Glutamatergic neuron (in vitro differentiated cells): ENCODE measurements at regions not wholly inside any gene's neighbourhood (a gene's known extent, or its start where the extent isn't known, plus 50 kb on each side); places are given as distances from the start of the nearest gene placed in this dataset.

Experiments used
- DNase-seq: peaks from one replicate; pipeline ENCODE4 v3.0.0; 2022
- H3K27ac Mint-ChIP-seq: one replicate; pipeline ENCODE4 v1.8.0; 2020; ENCODE audit warnings: mild to moderate bottlenecking, mixed read lengths, inconsistent platforms; ENCODE audit not compliant: unreplicated experiment
- H3K27me3 Mint-ChIP-seq: one replicate; pipeline ENCODE4 v1.8.0; 2020; ENCODE audit warnings: mild to moderate bottlenecking, moderate library complexity, mixed read lengths, inconsistent platforms; ENCODE audit not compliant: unreplicated experiment
- H3K36me3 Mint-ChIP-seq: one replicate; pipeline ENCODE4 v1.8.0; 2020; ENCODE audit warnings: mild to moderate bottlenecking, mixed read lengths, inconsistent platforms; ENCODE audit not compliant: unreplicated experiment
- H3K4me1 Mint-ChIP-seq: one replicate; pipeline ENCODE4 v1.8.0; 2020; ENCODE audit warnings: mild to moderate bottlenecking, low read depth, mixed read lengths, inconsistent platforms; ENCODE audit not compliant: unreplicated experiment
- H3K4me3 Mint-ChIP-seq: one replicate; pipeline ENCODE4 v1.8.0; 2020; ENCODE audit warnings: mild to moderate bottlenecking, mixed read lengths, inconsistent platforms; ENCODE audit not compliant: unreplicated experiment
- H3K9me3 Mint-ChIP-seq: one replicate; pipeline ENCODE4 v1.8.0; 2020; ENCODE audit warnings: mild to moderate bottlenecking, moderate library complexity, mixed read lengths, inconsistent platforms; ENCODE audit not compliant: unreplicated experiment
- TF ChIP-seq, protein P1 (sequence below): fragments of 200-600 bp; sonication (generic); IDR thresholded peaks from one replicate; pipeline ENCODE4 v1.5.0; 2021; ENCODE audit not compliant: partially characterized antibody, unreplicated experiment

DNA sequence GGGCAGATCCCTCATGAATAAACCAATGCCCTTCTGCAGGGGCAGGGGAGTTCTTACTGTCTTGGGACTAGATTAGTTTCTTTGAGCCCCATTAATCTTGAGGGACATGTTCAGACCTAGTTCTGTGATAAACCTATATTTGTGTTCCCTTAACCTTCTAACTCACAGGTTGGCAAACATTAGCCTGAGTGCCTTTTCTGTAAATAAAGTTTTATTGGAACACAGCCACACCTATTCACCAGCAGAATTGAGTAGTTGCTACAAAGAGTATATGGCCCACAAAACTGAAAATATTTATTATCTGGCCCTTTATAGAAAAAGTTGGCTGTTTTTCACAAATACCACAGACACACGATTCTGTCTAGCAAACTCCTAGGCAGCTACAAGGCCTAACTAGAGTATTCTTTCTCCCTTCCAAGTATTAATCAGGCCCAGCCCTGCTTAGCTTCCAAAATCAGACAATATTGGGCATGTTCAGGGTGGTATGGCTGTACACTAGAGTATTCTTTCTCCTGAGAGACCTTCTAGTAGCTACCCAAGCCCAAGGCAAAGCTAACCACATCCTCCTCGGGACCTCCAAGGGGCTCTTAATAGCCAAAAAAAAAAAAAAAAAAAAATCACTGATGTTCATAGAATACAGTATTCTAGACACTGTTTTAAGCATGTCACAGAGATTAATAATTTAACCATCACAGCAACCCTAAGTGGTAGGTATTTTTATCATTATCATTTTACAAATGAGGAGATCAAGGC, 199.3 kb upstream of the PWP1 start:
- TF ChIP-seq, protein P1, sequence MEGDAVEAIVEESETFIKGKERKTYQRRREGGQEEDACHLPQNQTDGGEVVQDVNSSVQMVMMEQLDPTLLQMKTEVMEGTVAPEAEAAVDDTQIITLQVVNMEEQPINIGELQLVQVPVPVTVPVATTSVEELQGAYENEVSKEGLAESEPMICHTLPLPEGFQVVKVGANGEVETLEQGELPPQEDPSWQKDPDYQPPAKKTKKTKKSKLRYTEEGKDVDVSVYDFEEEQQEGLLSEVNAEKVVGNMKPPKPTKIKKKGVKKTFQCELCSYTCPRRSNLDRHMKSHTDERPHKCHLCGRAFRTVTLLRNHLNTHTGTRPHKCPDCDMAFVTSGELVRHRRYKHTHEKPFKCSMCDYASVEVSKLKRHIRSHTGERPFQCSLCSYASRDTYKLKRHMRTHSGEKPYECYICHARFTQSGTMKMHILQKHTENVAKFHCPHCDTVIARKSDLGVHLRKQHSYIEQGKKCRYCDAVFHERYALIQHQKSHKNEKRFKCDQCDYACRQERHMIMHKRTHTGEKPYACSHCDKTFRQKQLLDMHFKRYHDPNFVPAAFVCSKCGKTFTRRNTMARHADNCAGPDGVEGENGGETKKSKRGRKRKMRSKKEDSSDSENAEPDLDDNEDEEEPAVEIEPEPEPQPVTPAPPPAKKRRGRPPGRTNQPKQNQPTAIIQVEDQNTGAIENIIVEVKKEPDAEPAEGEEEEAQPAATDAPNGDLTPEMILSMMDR, result no peak
- H3K4me3 Mint-ChIP-seq, result no peak overlapping the region
- H3K9me3 Mint-ChIP-seq, result peaks cover 2% of the 10 kb centered on the region
- H3K27ac Mint-ChIP-seq, result no peak overlapping the region
- no peaks in the 10 kb centered on the region for H3K4me1 Mint-ChIP-seq
- no peak for DNase-seq
- H3K36me3 Mint-ChIP-seq, result no peaks in the 10 kb centered on the region
- peaks cover 5% of the 10 kb centered on the region for H3K27me3 Mint-ChIP-seq

GRCh38 chr12:107487011-107487680, 198.5 kb upstream of the PWP1 start:
- DNase-seq, result no peak
- Mint-ChIP-seq H3K36me3 (no peaks in the 10 kb centered on the region), H3K27ac (no peak overlapping the region), H3K4me3 (no peak overlapping the region), H3K27me3 (peaks cover 5% of the 10 kb centered on the region), H3K9me3 (peaks cover 2% of the 10 kb centered on the region), H3K4me1 (no peaks in the 10 kb centered on the region)
- TF ChIP-seq, protein P1, result no peak

DNA sequence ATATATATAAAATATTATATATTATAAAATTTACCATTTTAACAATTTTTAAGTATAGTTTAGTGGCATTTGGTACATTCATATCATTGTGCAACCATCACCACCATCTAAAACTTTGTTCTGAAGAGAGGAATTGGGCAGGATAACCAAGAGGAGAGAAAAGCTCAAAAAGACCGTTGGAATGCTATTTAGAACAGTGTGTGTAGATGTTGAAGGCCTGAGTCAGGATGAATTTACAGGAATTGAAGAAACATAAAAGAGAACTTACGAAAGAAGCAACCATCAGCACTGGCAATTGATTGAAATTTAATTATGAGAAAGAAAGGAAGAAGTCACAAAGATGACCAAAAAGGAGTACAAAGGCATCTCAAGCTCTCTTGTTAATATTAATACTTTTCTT, 196.9 kb upstream of the PWP1 start:
- H3K27ac Mint-ChIP-seq, result no peak overlapping the region
- H3K4me3 Mint-ChIP-seq, result no peak overlapping the region
- H3K36me3 Mint-ChIP-seq, result no peaks in the 10 kb centered on the region
- H3K9me3 Mint-ChIP-seq, result peaks cover 2% of the 10 kb centered on the region
- TF ChIP-seq, protein P1, result no peak
- no peak for DNase-seq
- H3K27me3 Mint-ChIP-seq, result peaks cover 2% of the 10 kb centered on the region
- no peaks in the 10 kb centered on the region for H3K4me1 Mint-ChIP-seq

DNA sequence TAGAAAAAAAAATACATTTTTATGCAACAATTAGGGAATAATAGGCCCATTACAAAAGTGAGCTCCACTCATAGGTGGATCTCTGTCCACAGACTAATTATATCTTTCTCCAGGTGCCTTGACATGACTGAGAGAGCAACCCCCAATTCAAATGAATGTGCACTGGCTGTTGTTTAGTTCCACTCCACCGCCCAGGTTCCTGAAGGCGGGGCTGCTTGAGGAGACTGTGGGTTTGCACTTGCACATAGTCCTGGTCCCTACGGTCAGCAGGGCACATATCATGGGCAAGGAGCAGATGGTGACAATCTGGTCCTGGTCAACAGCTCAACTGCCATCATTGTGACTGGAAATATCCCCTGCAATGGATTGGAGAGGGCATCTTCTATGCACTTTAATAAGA, 195.6 kb upstream of the PWP1 start:
- H3K27me3 Mint-ChIP-seq, result peaks cover 2% of the 10 kb centered on the region
- H3K27ac Mint-ChIP-seq, result no peak overlapping the region
- no peaks in the 10 kb centered on the region for H3K4me1 Mint-ChIP-seq
- no peak for DNase-seq
- peaks cover 2% of the 10 kb centered on the region for H3K9me3 Mint-ChIP-seq
- TF ChIP-seq, protein P1, result no peak
- H3K4me3 Mint-ChIP-seq, result no peak overlapping the region
- no peaks in the 10 kb centered on the region for H3K36me3 Mint-ChIP-seq

- peaks cover 2% of the 10 kb centered on the region for H3K27me3 Mint-ChIP-seq
Observed at GRCh38 chr12:107491856-107492255, 193.7 kb upstream of the PWP1 start.

More at GRCh38 chr12:107491856-107492255, 193.7 kb upstream of the PWP1 start:
- Mint-ChIP-seq H3K9me3 (peaks cover 2% of the 10 kb centered on the region), H3K36me3 (no peaks in the 10 kb centered on the region), H3K4me1 (no peaks in the 10 kb centered on the region), H3K4me3 (no peak overlapping the region), H3K27ac (no peak overlapping the region)
- no peak for DNase-seq
- TF ChIP-seq, protein P1, result no peak
